ENCODE measurements at regions not wholly inside any gene's neighbourhood (a gene's known extent, or its start where the extent isn't known, plus 50 kb on each side); places are given as distances from the start of the nearest gene placed in this dataset.

DNA sequence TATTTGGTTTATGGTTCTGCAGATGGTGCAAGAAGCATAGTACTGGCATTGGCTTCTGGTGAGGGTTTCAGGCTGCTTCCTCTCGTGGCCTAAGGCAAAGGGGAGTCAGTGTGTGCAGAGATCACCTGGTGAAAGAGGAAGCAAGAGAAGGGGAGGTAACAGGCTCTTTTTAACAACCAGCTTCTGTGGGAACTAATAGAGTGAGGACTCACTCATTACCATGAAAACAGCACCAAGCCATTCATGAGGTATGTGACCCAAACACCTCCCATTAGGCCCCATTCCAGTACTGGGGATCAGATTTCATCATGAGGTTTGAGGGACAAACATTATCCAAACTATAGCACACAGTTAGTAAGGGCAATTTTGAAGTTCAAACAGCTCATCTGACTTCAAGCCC lies 263.5 kb downstream of the TMEM38B start:
- TF ChIP-seq, protein P1, sequence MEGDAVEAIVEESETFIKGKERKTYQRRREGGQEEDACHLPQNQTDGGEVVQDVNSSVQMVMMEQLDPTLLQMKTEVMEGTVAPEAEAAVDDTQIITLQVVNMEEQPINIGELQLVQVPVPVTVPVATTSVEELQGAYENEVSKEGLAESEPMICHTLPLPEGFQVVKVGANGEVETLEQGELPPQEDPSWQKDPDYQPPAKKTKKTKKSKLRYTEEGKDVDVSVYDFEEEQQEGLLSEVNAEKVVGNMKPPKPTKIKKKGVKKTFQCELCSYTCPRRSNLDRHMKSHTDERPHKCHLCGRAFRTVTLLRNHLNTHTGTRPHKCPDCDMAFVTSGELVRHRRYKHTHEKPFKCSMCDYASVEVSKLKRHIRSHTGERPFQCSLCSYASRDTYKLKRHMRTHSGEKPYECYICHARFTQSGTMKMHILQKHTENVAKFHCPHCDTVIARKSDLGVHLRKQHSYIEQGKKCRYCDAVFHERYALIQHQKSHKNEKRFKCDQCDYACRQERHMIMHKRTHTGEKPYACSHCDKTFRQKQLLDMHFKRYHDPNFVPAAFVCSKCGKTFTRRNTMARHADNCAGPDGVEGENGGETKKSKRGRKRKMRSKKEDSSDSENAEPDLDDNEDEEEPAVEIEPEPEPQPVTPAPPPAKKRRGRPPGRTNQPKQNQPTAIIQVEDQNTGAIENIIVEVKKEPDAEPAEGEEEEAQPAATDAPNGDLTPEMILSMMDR (IDR thresholded peaks at IDR 0.05) = no peak
- TF ChIP-seq POLR2A (IDR thresholded peaks at IDR 0.05) = no peak

Data from uterus (tissue), 2 donors.